ENCODE measurements at regions not wholly inside any gene's neighbourhood (a gene's known extent, or its start where the extent isn't known, plus 50 kb on each side); places are given as distances from the start of the nearest gene placed in this dataset.

DNA sequence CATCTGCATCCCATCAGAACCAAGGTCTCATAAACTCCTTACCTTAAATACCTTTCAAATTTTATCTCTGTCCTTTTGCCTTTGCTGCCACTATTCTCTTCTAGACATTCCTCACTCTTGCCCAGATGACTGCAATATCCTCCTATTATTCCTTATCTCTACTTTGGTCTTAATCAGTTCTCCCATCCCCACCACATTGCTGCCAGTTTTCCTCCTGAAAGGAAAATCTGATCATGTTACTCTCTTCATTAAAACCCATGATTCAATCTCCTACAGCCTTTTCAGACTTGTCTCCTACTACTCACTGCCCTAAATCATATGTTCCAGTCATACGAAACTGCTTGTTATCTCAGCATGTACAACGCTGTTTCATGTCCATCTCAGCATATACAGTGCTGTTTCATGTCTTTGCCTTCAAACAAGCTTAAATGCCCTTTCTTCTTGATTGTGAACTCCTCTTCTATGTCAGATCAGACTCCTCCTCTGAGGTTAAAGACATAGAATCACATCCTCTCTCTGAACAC, 152.6 kb upstream of the FST start:
- FAIRE-seq (no peak), DNase-seq (ENCODE audit: insufficient read length, low spot score) (no peak)
- TF ChIP-seq PAX5 (IDR thresholded peaks at IDR 0.05; ENCODE audit: insufficient read depth, low read length, severe bottlenecking) = no peak
- no peak for TF ChIP-seq POLR2AphosphoS5 (IDR thresholded peaks at IDR 0.05; ENCODE audit: low read depth, low read length)
- TF ChIP-seq POU2F2 (IDR thresholded peaks at IDR 0.05; ENCODE audit: low read depth, low read length) = no peak
- no peak for TF ChIP-seq SPI1 (IDR thresholded peaks at IDR 0.05; ENCODE audit: low read depth, low read length)
- no peak for TF ChIP-seq TAF1 (IDR thresholded peaks at IDR 0.05; ENCODE audit: low read depth, low read length)
- no peak for TF ChIP-seq POLR2A (IDR thresholded peaks at IDR 0.05; ENCODE audit: low read depth, low read length)

DNA sequence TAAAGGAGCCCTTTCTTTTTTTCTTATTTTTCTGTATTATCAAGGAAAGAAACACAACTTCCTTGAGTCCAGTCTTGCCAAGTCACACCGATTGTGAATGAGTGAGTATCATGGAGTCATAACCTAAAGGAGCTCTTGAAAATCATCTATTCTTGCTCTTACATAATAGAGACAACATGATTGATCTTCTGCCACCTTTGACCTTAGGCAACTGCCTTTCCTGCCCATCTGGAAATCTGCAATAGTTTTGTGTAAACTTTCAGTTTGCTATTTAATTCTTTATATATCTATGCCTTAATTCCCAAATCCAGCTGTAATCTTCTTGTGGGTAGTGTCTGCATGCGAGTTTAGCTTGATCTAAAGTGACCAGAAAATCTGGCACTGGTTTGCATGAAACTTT, 149.9 kb upstream of the FST start:
- FAIRE-seq = no peak
- no peak for DNase-seq (ENCODE audit: insufficient read length, low spot score)
- TF ChIP-seq POLR2A (IDR thresholded peaks at IDR 0.05; ENCODE audit: low read depth, low read length) = no peak
- TF ChIP-seq POU2F2 (IDR thresholded peaks at IDR 0.05; ENCODE audit: low read depth, low read length) = no peak
- TF ChIP-seq POLR2AphosphoS5 (IDR thresholded peaks at IDR 0.05; ENCODE audit: low read depth, low read length) = no peak
- TF ChIP-seq PAX5 (IDR thresholded peaks at IDR 0.05; ENCODE audit: insufficient read depth, low read length, severe bottlenecking) = no peak
- TF ChIP-seq SPI1 (IDR thresholded peaks at IDR 0.05; ENCODE audit: low read depth, low read length) = no peak
- TF ChIP-seq TAF1 (IDR thresholded peaks at IDR 0.05; ENCODE audit: low read depth, low read length) = no peak

- FAIRE-seq (no peak), DNase-seq (ENCODE audit: insufficient read length, low spot score) (no peak)
Observed at GRCh38 chr5:53331463-53331862, 149.0 kb upstream of the FST start.

DNA sequence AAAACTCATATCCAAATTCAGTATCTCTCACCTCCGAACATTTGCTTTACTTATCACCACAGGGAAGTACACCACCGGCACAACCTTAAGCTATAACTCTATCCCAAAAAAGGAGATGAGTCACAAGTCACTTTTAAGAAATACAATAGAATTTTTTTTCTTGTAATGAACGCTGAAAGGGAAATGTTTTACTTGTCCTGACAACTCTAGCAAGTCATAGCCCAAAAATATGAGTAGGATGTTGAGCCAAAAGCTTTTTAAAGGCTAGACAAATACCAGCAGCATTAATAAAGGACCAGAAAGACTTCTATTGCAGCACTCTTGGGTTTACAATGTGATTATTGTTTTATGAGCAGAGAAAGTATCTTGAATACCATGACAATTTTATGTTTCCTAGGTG, 147.3 kb upstream of the FST start:
- TF ChIP-seq POLR2A (IDR thresholded peaks at IDR 0.05; ENCODE audit: low read depth, low read length) (no peak), PAX5 (IDR thresholded peaks at IDR 0.05; ENCODE audit: insufficient read depth, low read length, severe bottlenecking) (no peak), SPI1 (IDR thresholded peaks at IDR 0.05; ENCODE audit: low read depth, low read length) (no peak), TAF1 (IDR thresholded peaks at IDR 0.05; ENCODE audit: low read depth, low read length) (no peak), POLR2AphosphoS5 (IDR thresholded peaks at IDR 0.05; ENCODE audit: low read depth, low read length) (no peak)
- FAIRE-seq (no peak), DNase-seq (ENCODE audit: insufficient read length, low spot score) (no peak)

More at GRCh38 chr5:53331463-53331862, 149.0 kb upstream of the FST start:
- TF ChIP-seq PAX5 (IDR thresholded peaks at IDR 0.05; ENCODE audit: insufficient read depth, low read length, severe bottlenecking) (no peak), TAF1 (IDR thresholded peaks at IDR 0.05; ENCODE audit: low read depth, low read length) (no peak), POU2F2 (IDR thresholded peaks at IDR 0.05; ENCODE audit: low read depth, low read length) (no peak), POLR2A (IDR thresholded peaks at IDR 0.05; ENCODE audit: low read depth, low read length) (no peak), SPI1 (IDR thresholded peaks at IDR 0.05; ENCODE audit: low read depth, low read length) (no peak), POLR2AphosphoS5 (IDR thresholded peaks at IDR 0.05; ENCODE audit: low read depth, low read length) (no peak)

- FAIRE-seq = no peak
- no peak for DNase-seq (ENCODE audit: insufficient read length, low spot score)
- no peak for TF ChIP-seq PAX5 (IDR thresholded peaks at IDR 0.05; ENCODE audit: insufficient read depth, low read length, severe bottlenecking)
- no peak for TF ChIP-seq TAF1 (IDR thresholded peaks at IDR 0.05; ENCODE audit: low read depth, low read length)
- no peak for TF ChIP-seq POLR2A (IDR thresholded peaks at IDR 0.05; ENCODE audit: low read depth, low read length)
- TF ChIP-seq SPI1 (IDR thresholded peaks at IDR 0.05; ENCODE audit: low read depth, low read length) = no peak
- TF ChIP-seq POU2F2 (IDR thresholded peaks at IDR 0.05; ENCODE audit: low read depth, low read length) = no peak
- TF ChIP-seq POLR2AphosphoS5 (IDR thresholded peaks at IDR 0.05; ENCODE audit: low read depth, low read length) = no peak
Observed at GRCh38 chr5:53334431-53334941, 145.9 kb upstream of the FST start.

DNA sequence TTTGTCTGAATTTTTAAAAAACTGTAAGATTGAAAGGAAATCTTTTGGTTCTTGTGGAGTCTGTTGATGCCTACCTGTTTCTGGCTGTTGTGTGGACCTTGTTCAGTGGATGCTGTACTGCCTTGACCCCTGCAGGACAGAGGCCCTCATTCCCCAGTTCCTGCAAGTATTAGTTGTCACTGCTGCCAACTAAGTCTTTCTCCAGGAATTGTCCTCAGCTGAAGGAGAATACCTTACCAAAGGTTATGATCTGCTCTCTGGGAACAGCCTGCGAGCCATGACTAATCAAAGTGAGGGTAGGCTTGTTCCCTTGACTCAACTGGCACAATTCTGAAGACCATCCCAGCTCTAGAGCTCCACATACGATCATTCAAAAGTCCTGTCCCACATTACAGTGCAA, 145.3 kb upstream of the FST start:
- FAIRE-seq = no peak
- DNase-seq (ENCODE audit: insufficient read length, low spot score) = no peak
- TF ChIP-seq PAX5 (IDR thresholded peaks at IDR 0.05; ENCODE audit: insufficient read depth, low read length, severe bottlenecking) (no peak), SPI1 (IDR thresholded peaks at IDR 0.05; ENCODE audit: low read depth, low read length) (no peak), POLR2AphosphoS5 (IDR thresholded peaks at IDR 0.05; ENCODE audit: low read depth, low read length) (no peak), POU2F2 (IDR thresholded peaks at IDR 0.05; ENCODE audit: low read depth, low read length) (no peak), TAF1 (IDR thresholded peaks at IDR 0.05; ENCODE audit: low read depth, low read length) (no peak), POLR2A (IDR thresholded peaks at IDR 0.05; ENCODE audit: low read depth, low read length) (no peak)

DNA sequence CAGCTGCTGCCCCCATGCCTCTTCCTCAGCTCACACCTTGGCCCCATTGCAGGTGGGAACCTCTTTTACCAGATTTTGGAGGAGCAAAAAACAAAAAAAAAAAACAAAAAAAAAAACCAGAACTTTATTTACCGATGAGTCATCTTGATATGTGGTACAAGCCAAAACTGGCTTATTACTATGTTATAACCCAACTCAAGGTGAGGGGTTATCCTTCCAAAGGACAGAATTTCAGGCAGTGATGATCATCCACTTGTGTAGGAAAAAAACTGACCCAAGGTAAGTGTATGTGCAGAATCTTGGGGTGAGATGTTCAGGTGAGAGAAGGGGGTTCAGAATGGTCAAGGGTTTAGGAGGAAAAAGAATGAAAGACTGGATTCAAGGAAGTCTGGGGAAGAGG, 142.6 kb upstream of the FST start:
- DNase-seq (ENCODE audit: insufficient read length, low spot score) (no peak), FAIRE-seq (no peak)
- TF ChIP-seq POLR2A (IDR thresholded peaks at IDR 0.05; ENCODE audit: low read depth, low read length) = no peak
- no peak for TF ChIP-seq POLR2AphosphoS5 (IDR thresholded peaks at IDR 0.05; ENCODE audit: low read depth, low read length)
- TF ChIP-seq PAX5 (IDR thresholded peaks at IDR 0.05; ENCODE audit: insufficient read depth, low read length, severe bottlenecking) = no peak
- TF ChIP-seq TAF1 (IDR thresholded peaks at IDR 0.05; ENCODE audit: low read depth, low read length) = no peak
- no peak for TF ChIP-seq SPI1 (IDR thresholded peaks at IDR 0.05; ENCODE audit: low read depth, low read length)
- TF ChIP-seq POU2F2 (IDR thresholded peaks at IDR 0.05; ENCODE audit: low read depth, low read length) = no peak

DNA sequence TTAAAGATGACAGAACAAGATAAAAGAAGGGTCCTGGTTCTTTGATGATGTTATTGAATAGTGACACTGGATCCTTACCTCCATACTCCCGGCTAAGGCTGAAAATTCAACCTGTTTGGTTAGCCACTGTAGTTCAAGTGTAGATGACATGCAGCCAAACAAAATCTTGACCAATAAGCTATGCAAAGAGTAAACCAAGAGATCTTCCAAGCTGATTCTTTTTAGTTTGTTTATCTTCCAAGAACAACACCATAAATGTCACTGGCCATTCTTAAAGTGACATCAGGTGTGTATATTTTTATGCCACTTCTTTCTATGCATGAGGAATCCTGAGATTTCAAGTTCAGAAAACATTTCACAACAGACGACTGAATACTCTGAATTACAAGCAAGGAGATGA, 141.5 kb upstream of the FST start:
- no peak for TF ChIP-seq PAX5 (IDR thresholded peaks at IDR 0.05; ENCODE audit: insufficient read depth, low read length, severe bottlenecking)
- no peak for TF ChIP-seq SPI1 (IDR thresholded peaks at IDR 0.05; ENCODE audit: low read depth, low read length)
- TF ChIP-seq POU2F2 (IDR thresholded peaks at IDR 0.05; ENCODE audit: low read depth, low read length) = no peak
- no peak for TF ChIP-seq TAF1 (IDR thresholded peaks at IDR 0.05; ENCODE audit: low read depth, low read length)
- no peak for TF ChIP-seq POLR2A (IDR thresholded peaks at IDR 0.05; ENCODE audit: low read depth, low read length)
- TF ChIP-seq POLR2AphosphoS5 (IDR thresholded peaks at IDR 0.05; ENCODE audit: low read depth, low read length) = no peak
- FAIRE-seq (no peak), DNase-seq (ENCODE audit: insufficient read length, low spot score) (no peak)

DNA sequence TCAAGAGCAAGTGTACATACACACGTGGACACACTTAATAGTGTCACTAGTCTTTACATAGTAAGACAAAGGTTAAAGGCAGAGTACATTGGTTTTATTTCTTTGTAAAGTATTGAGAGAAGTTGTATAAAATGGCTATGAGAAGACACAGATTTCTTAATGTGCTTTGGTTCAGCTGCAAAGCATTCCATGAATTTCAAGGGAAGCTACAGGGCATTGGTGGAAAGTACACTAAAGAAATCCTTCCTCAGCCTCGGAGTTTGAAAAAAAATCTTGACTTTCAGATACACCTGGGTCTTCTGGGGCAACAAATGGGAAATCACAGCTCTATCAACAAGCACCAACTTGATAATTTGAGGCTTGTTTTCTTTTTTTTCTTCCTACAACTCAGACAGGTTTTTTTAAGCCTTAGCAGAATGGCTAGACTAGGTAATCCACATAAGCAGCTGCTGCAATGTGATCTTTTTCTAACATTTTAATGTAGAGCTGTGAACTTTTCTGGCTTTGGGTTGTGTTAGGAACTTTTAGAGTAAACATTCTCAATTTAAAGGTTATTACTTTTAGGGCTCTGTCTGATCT, 140.4 kb upstream of the FST start:
- FAIRE-seq (no peak), DNase-seq (ENCODE audit: insufficient read length, low spot score) (no peak)
- TF ChIP-seq POLR2A (IDR thresholded peaks at IDR 0.05; ENCODE audit: low read depth, low read length) (no peak), PAX5 (IDR thresholded peaks at IDR 0.05; ENCODE audit: insufficient read depth, low read length, severe bottlenecking) (no peak), TAF1 (IDR thresholded peaks at IDR 0.05; ENCODE audit: low read depth, low read length) (no peak), POLR2AphosphoS5 (IDR thresholded peaks at IDR 0.05; ENCODE audit: low read depth, low read length) (no peak), SPI1 (IDR thresholded peaks at IDR 0.05; ENCODE audit: low read depth, low read length) (no peak), POU2F2 (IDR thresholded peaks at IDR 0.05; ENCODE audit: low read depth, low read length) (no peak)

Measured in GM12891 (cell line).